Stomach (tissue), 8 donors: ENCODE measurements at regions not wholly inside any gene's neighbourhood (a gene's known extent, or its start where the extent isn't known, plus 50 kb on each side); places are given as distances from the start of the nearest gene placed in this dataset.

Experiments
- DNase-seq, 2 donors: peaks; one replicate each; pipeline versions ENCODE4 v3.0.0 to v3.0.0-alpha.2; 2013 to 2019
- H3K27ac ChIP-seq, 5 donors: fragments of 200-600 bp in 4 of 5; sonication (generic) in 4 of 5; one replicate each; pipeline ENCODE4 v1.5.1; 2013 to 2019; ENCODE audit warnings: mild to moderate bottlenecking in 1 of 5, moderate library complexity in 1 of 5
- H3K27me3 ChIP-seq, 3 donors: fragments of 200-600 bp; sonication (generic); one replicate each; pipeline ENCODE4 v1.5.1; 2017 to 2019; ENCODE audit warnings: mixed run types in 1 of 3
- H3K36me3 ChIP-seq, 4 donors: fragments of 200-600 bp; sonication (generic); 1 replicate in 3 of 4; 2 replicates in 1 of 4; pipeline ENCODE4 v1.5.1; 2016 to 2019
- H3K4me1 ChIP-seq, 4 donors: fragments of 200-600 bp; sonication (generic); one replicate each; pipeline ENCODE4 v1.5.1; 2016 to 2019
- H3K4me3 ChIP-seq, 4 donors: fragments of 200-600 bp; sonication (generic) in 3 of 4; one replicate each; pipeline ENCODE4 v1.5.1; 2016 to 2019; ENCODE audit warnings: mild to moderate bottlenecking in 1 of 4
- H3K9me3 ChIP-seq, 4 donors: fragments of 200-600 bp; sonication (generic); one replicate each; pipeline ENCODE4 v1.5.1; 2016 to 2019
- EP300 ChIP-seq: sonication (generic); formaldehyde crosslinking; IDR thresholded peaks from one replicate; pipeline ENCODE4 v1.6.1; 2017; ENCODE audit warnings: antibody characterized with exemption
- POLR2A ChIP-seq, 4 donors: fragments of 450-650 bp; IDR thresholded peaks; one replicate each; pipeline ENCODE4 v1.6.1; 2016; ENCODE audit warnings: antibody characterized with exemption in 4 of 4, control low read depth in 2 of 4, mild to moderate bottlenecking in 1 of 4, moderate library complexity in 1 of 4
- POLR2AphosphoS5 ChIP-seq, 3 donors: sonication (generic); formaldehyde crosslinking; IDR thresholded peaks; one replicate each; pipeline ENCODE4 v1.6.1; 2016; ENCODE audit warnings: antibody characterized with exemption in 3 of 3
- WGBS, 5 donors: extraction: QIAGEN DNeasy Blood & Tissue Kit in 3 of 5; methylation state at CpG; one replicate each; pipeline versions ENCODE4 v1.1.5 to v1.1.7; 2013 to 2018; 5-methylcytosine and 5-hydroxymethylcytosine counted together
- intact Hi-C: fragments of 100-400 bp; cut with DNase I; formaldehyde crosslinking; loops from one replicate; pipeline ENCODE4 v1.15.1; 2023; ENCODE audit warnings: low total_unique reads
- TF ChIP-seq, protein P1 (sequence below), 7 experiments: fragments of 450-650 bp in 4 of 7; fragments of 200-600 bp in 3 of 7; sonication (generic) in 3 of 7; IDR thresholded peaks; one replicate each; pipeline ENCODE4 v1.5.1; 2016 to 2019; ENCODE audit warnings: antibody characterized with exemption in 7 of 7, control low read depth in 2 of 7, mild to moderate bottlenecking in 1 of 7
- donor health status: healthy with polysubstance abuse.
- donor health status: Bipolar disorder and iron deficiency.
- donor health status: healthy.

DNA sequence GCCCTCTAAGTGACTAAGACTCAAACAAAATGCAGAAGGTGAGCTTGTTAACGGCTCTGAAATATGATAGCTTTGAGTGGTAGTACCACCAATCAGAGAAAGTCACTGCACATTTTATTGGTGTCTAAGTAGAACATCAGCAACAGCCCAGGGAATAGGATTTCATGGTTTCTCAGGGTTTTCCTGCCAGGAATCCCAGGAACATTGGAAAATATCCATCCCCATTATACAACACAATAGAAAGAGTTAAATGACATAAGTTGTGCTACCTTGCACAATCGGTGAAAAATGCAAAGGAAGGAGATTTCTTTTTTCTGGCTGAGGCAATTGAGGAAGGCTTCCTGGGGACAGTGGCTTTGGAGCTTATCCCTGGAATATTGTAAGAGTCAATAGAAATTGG is 283.1 kb downstream of the HLX start:
- intact Hi-C loops = no loop called here
- Histone ChIP-seq H3K4me1 (peaks cover 0 to 6% (median 0%) of the 10 kb centered on the region in 4 donors), H3K4me3 (no peak overlapping the region), H3K36me3 (no peaks in the 10 kb centered on the region), H3K9me3 (no peaks in the 10 kb centered on the region), H3K27me3 (no peaks in the 10 kb centered on the region), H3K27ac (no peak overlapping the region)
- no peak for DNase-seq
- 63 to 71% (median 65%) methylated on average over 2 of the region's 2 CpGs for WGBS, 5 donors
- TF ChIP-seq EP300 = no peak

DNA sequence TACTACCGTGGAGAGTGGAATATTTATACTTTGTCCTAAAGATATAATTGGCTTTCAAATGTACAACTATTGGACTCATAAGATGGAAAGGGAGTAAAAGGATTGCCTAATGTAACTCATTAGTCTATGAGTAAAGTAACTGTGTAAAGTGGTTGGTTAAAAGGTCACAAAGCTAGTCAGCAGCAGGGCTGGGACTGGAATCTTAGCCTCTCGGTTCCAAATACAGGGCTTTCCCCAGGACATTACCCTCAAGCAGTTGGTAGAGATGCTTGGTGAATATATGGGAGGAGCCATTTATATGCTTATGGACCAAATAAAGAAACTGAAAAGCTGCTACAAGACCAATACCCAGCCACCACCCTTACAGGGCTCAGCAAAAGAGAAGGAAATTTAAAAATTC is 283.7 kb downstream of the HLX start:
- H3K9me3 ChIP-seq = no peaks in the 10 kb centered on the region
- no peak for DNase-seq
- TF ChIP-seq EP300 = no peak
- TF ChIP-seq, protein P1, sequence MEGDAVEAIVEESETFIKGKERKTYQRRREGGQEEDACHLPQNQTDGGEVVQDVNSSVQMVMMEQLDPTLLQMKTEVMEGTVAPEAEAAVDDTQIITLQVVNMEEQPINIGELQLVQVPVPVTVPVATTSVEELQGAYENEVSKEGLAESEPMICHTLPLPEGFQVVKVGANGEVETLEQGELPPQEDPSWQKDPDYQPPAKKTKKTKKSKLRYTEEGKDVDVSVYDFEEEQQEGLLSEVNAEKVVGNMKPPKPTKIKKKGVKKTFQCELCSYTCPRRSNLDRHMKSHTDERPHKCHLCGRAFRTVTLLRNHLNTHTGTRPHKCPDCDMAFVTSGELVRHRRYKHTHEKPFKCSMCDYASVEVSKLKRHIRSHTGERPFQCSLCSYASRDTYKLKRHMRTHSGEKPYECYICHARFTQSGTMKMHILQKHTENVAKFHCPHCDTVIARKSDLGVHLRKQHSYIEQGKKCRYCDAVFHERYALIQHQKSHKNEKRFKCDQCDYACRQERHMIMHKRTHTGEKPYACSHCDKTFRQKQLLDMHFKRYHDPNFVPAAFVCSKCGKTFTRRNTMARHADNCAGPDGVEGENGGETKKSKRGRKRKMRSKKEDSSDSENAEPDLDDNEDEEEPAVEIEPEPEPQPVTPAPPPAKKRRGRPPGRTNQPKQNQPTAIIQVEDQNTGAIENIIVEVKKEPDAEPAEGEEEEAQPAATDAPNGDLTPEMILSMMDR (IDR thresholded peaks at IDR 0.05) = no peak
- TF ChIP-seq POLR2A (IDR thresholded peaks at IDR 0.05) = no peak
- TF ChIP-seq POLR2AphosphoS5 (IDR thresholded peaks at IDR 0.05) = no peak
- peaks cover 0 to 6% (median 0%) of the 10 kb centered on the region in 4 donors for H3K4me1 ChIP-seq
- intact Hi-C loops = no loop called here
- H3K36me3 ChIP-seq = no peaks in the 10 kb centered on the region
- 66 to 90% (median 81%) methylated on average over 2 of the region's 2 CpGs for WGBS, 5 donors
- no peaks in the 10 kb centered on the region for H3K27me3 ChIP-seq
- no peak overlapping the region for H3K4me3 ChIP-seq
- H3K27ac ChIP-seq = no peak overlapping the region

DNA sequence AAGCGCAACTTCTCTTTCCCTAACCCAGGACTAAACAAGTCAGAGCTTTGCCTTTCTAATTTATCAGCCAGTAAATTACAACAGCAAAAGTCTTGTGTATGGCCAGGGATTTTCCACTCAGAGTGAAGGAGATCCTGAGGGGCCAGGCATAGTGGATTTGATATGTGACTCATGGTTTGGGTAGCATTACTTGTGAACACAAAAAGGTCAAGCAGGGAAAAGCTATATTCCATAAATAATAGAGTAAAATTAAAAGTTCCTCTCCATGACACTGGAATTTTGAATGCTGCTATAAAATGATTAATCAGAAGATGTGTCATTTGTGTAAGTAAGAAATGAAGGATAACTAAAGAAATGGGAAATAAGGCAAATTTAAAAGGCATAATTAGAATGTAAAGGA is 284.8 kb downstream of the HLX start:
- Histone ChIP-seq H3K27me3 (no peaks in the 10 kb centered on the region), H3K4me1 (peaks cover 0 to 6% (median 0%) of the 10 kb centered on the region in 4 donors), H3K27ac (no peak overlapping the region), H3K9me3 (no peaks in the 10 kb centered on the region), H3K4me3 (no peak overlapping the region), H3K36me3 (no peaks in the 10 kb centered on the region)
- 61 to 89% (median 80%) methylated on average over 1 of the region's 1 CpG for WGBS, 5 donors
- TF ChIP-seq POLR2AphosphoS5 (IDR thresholded peaks at IDR 0.05) (no peak), POLR2A (IDR thresholded peaks at IDR 0.05) (no peak), EP300 (no peak)
- TF ChIP-seq, protein P1 (IDR thresholded peaks at IDR 0.05) = no peak
- no peak for DNase-seq
- intact Hi-C loops = no loop called here

DNA sequence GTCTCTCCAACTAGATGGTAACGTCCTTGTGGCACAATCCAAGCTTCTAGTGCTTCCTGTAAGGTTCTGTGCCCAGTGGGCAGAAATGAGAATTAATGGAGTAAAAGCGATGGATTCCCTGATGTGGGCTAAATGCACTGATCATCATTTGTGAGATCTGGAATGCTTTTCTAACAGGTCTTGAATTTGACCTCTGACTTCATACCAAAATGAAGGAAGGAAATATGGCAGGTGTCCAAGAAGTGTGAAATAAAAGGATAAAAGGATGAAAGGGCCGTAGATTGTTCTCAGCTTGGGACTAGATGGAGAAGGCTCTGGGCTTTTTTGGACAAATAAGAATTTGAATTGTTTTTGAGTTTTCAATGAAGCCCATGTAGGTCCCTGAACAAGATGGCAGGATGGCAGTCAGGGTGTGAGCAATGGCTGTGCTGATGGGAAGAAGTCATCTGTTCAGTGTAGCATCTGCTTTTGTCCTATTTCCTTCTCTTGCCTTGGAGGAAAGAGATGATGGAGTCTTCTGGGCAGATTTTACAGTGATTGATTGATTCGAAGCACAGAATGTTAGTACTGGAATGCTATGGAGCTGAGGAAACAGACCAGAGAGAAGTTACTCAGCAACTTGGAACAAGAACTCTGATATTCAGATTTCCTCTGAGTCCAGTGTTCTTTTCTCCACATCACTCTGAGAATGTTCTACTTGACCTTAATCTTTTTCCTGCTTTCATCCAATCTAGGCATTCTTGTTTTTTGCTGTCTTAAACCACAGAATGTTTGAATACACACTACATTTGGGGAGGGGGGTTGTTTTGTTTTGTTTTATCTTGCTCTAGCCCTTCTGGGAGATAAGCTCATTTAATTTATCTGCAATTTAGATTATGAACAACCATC is 286.0 kb downstream of the HLX start:
- Histone ChIP-seq H3K4me1 (peaks cover 0 to 6% (median 0%) of the 10 kb centered on the region in 4 donors), H3K27me3 (no peaks in the 10 kb centered on the region), H3K9me3 (no peaks in the 10 kb centered on the region), H3K27ac (no peak overlapping the region), H3K36me3 (no peaks in the 10 kb centered on the region), H3K4me3 (no peak overlapping the region)
- intact Hi-C loops = no loop called here
- no peak for DNase-seq
- TF ChIP-seq POLR2A (IDR thresholded peaks at IDR 0.05) (no peak), EP300 (no peak), POLR2AphosphoS5 (IDR thresholded peaks at IDR 0.05) (no peak)
- TF ChIP-seq, protein P1 (IDR thresholded peaks at IDR 0.05) = no peak
- WGBS, 5 donors = 73 to 86% (median 79%) methylated on average over 4 of the region's 4 CpGs
